ENCODE measurements at regions not wholly inside any gene's neighbourhood (a gene's known extent, or its start where the extent isn't known, plus 50 kb on each side); places are given as distances from the start of the nearest gene placed in this dataset.
"Not testable (repeated sequence)": the region's sequence is repeated elsewhere in the genome, so short reads cannot be mapped to it uniquely, and the experiment has no call there.

DNA sequence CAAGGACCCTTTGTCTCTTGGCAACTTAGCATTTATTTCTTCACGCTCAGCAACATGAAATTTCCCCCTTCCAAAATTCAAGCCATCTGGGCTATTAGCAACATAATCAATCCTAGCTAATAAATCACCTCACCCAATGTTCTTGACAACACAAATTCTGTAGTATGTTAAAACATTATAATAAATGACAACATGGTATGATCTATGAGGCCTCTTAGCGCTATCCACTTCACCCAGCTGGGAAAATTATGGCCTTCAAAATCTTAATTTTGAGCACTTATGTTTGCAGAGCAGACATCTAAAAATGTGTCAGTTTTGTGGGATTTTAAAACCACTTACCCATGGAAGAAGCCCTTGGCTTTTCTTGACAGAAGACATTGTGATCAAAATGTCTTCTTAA is 181.9 kb downstream of the HDGFL1 start:
- no peak for DNase-seq

DNA sequence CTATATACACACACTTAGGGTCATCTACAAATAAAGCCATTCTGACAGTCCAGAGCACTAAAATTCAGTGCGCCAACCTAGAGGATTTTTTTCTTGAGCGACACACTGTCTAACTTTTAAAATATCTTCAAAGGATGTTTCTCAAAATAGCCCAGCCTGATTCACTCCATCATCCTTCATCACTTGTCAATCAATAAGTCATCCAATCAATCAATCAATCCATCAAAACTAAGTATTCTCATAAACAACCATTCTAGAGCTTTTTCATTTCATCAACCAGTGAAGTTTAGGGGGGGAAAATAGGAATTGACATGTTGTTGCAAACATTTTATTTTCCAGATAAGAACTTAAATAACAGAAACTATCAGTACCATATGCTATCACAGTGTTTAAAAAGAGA is 183.2 kb downstream of the HDGFL1 start:
- DNase-seq = no peak

DNA sequence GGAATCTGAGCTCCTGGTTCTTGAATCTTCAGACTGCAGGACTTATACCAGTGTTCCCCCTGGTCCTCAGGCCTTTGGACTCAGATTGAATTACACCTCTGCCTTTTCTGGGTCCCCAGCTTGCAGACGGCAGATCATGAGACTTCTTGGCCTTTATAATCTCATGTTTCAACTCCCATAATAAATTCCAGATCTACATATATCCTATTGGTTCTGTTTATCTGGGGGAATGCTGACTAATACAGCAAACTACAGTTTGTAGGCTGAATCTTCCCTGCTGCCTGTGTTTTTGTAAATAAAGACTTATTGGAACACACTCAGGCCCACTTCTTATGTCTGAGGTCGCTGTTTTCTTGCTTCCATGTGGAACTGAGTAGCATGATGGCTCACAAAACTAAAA is 184.7 kb downstream of the HDGFL1 start:
- no peak for DNase-seq

DNA sequence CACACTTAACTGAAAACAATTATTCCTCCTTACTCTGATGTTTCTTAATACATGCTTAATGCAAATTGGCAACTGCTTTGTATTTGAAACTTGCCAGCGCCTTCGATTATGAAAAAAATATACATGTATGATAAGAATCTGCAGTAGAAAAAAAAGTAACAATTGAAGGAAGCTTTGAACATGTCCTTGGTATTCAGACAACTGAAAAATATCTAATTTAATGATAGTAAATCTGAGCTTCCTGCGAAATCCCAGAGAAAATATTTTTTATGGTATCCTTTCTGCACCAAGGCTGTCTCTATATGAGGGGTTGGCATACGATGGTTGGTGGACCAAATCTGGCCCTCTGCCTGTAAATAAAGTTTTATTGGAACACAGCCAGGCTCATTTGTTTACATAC is 186.2 kb downstream of the HDGFL1 start:
- DNase-seq = no peak

DNA sequence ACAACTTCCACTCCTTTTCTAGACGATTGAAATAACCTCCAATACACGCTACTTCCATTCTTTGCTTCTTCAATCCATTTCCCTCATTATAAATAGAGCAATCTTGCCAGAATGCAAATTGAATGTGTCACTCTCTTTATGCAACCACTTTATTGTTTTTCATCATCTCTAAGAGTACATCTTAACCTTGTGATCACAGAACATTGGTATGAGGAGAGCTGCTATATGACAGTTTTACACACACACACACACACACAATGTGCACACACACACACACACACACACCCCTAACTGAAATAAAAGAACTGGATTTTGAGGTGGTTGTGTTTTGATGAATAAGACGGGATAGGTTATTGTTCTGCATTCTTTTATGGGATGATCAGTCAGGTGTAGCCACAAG is 187.0 kb downstream of the HDGFL1 start:
- no peak for DNase-seq

DNA sequence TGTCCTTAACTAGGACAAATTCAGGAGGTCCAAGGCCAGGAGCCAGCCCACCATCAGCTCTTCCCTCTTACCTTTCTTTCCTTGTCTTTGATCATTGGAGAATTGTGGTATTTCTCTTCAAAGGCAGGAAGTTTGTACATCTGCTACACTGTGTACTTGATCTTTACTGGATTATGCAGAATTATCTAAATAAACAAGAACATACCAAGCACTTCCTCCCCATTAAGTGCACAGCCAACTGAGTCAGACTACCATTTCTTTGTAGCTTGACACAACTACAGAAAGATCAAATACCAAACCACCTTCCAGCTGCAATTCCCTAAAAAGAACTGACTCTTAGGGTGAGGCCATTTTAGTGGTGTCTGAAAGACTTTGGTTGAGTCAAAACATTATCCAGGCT is 195.1 kb downstream of the HDGFL1 start:
- DNase-seq = no peak

DNA sequence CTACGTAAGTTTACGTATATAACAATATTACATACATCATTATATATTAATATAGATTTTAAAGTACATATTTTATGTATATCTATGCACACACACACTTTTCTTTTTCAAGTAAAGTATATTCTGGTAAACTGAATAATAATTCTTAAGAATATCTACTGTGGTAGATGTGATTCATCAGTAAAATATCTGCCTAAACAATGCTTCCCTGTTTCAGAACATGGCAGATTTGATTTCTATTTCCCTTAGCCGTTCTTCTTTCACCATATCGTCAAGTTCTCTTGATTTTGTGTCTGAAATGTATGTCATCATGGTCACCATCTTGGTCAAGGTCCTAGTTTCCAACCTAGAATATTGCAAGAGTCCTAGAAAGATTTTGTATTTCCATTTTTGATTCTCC is 195.6 kb downstream of the HDGFL1 start:
- no peak for DNase-seq

DNA sequence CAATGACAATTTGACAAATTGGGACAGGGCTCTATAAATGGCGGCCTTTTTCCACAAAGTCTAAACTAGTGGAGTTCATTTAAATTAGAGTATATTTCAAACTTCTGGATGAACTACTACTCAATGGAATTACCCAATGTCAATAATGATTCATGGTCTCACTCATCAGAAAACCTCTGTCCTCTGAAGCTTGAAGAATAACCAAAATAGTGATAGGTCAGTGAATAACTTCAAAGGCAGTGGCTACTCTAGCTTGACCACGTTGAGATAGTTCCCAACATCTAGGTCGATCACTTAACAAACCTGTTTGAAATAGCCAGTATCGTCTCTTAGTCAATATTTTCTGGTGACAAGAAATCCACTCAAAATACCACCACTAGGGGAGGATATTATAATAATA is 197.6 kb downstream of the HDGFL1 start:
- no peak for DNase-seq

DNA sequence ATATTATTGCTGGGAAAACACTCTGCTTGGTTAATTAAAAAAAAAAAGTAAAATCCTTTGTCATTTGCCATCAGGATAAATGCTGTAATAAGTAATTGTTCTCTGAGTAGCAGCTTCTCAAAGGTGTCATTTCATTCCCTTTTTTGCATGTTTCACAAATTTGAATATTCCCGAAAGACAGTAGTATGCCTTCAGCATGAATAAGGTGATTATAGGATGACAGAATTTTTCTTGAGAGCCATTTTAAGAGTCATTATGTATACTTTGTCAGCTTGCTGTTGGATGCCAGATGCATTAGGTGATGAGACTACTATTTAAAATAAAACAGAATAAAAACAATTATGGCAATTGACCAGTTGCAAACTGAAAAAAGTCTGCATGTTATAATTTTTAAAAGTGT is 200.7 kb downstream of the HDGFL1 start:
- DNase-seq = no peak

DNA sequence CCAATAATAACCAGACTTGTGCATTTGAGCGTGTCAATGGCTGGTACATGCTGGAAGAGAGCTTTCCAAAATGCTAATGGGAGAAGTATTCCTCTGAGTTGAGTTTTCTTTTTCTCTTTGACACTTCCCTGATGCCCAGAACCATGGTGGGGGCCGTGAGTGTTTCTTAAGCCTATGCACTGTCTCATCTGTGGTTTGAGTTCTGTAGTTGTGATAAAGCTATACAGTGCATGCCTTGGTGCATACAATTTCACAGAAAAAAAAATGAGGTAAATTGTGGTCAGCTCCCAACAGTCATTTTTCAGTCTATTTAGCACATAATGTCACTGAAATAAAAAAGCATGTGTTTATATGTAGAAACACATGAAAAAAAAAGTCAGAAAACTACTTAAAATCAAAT is 204.8 kb downstream of the HDGFL1 start:
- DNase-seq = no peak

DNA sequence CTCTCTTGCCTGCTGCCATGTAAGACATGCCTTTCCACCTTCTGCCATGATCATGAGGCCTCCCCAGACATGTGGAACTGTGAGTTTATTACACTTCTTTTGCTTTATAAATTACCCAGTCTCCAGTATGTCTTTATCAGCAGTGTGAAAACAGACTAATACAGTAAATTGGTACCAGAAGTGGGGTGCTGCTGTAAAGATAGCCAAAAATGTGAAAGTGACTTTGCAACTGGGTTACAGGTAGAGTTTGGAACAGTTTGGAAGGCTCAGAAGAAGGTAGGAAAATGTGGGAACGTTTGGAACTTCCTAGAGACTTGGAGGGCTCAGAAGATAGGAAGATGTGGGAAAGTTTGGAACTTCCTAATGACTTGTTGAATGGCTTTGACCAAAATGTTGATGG is 209.1 kb downstream of the HDGFL1 start:
- DNase-seq = not testable (repeated sequence)

DNA sequence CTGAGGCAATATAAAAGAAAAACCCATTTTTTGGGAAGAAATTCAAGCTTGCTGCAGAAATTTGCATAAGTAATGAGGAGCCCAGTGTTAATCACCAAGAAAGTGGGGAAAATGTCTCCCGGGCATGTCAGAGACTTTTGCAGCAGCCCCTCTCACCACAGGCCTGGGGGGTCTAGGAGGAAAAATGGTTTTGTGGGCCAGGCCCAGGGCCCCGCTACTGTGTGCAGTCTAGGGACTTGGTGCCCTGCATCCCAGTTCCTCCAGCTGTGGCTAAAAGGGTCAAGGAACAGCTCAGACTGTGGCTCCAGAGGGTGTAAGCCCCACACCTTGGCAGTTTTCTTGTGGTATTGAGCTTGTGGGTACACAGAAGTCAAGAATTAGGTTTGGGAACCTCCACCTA is 209.7 kb downstream of the HDGFL1 start:
- DNase-seq = no peak

DNA sequence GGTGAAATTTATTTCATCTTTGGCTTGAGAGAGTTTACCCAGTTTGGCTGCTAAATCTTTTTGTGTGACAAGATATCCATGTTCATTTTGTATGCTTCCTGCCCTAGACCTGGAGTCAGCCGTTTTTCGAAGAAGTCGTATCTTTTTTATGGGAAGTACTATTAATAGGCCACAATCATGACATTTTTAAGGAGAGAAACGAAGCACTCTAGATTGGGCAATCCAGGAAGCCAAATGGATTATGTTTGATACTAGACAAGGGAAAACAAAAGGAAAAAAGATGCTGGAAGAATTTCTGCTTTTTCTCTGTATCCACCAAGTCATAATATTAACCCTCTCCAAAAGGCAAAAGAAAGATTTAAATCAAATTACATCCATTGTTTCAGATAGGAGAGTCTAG is 214.6 kb downstream of the HDGFL1 start:
- no peak for DNase-seq

DNA sequence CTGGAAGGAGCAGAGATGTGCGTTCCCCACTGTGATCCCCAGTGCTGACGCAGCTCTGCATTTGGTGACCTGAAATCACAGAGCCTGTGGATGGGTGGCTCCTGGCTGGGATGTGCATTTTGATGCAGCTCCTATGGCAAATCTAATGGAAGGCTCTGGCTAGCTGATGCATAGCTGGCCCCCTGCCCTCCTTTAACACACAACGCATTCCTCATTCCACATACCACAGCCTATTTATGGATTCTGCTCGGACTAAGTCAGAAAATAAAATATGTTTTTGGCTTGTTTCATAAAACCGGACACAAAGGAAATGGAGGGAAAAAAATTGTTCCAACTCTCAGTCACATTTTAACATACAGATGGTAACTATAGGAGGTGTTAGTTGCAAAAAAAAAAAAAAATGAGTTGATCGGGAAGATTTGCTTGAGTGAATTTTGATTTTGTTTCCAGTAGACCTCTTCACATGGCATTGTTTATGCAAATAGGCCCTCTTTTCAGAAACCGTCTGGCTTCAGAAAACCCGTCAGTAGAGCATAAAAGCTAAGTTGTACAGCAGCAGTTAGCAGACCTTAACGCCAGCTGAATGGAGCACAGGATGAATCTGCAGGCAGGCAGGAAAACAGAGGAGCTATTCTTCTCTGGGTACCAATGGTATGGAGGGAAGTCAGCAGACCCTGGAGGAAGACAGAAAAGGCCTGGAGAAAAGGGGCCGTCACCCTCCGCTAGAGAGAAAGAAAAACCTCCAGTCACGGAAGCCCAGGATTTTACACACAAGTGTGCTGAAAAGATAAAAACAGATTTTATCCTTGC is 215.4 kb downstream of the HDGFL1 start:
- DNase-seq = no peak

DNA sequence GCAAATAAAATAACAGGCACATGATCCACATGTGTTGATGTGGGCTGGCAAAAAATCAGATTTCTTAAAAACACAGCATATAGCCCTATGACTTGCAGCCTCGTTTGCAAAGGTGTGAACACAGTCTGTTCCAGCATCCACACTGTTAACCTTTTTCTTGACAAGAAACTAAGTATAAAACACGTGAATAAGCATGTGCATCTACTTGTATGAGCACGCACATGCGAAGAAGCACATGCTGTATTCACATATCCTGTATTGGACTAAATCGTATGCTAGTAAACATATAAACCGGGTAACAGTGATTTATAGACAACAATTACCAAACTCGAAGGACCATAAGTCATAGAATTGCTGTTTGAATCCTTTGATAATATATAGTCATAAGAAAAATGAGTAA is 218.7 kb downstream of the HDGFL1 start:
- DNase-seq = no peak

DNA sequence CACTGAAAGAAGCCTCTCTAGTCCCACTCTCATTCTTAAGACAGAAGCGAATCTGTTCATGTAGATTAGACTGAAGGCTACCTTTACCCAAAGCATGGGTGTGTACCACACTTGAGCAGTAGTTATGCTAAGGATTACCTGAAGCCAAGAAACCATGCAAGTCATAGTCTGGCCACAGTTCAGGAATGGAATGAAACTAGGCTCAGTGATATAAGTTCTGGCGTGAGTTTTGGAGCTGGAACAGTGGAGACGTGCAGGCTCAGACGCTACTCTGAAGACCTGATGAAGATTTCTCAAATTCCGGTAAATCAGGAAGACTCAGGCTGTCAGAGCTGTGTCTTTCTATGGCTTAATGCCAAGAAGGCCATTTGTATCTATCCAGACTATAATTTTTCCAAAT is 219.9 kb downstream of the HDGFL1 start:
- DNase-seq = no peak

DNA sequence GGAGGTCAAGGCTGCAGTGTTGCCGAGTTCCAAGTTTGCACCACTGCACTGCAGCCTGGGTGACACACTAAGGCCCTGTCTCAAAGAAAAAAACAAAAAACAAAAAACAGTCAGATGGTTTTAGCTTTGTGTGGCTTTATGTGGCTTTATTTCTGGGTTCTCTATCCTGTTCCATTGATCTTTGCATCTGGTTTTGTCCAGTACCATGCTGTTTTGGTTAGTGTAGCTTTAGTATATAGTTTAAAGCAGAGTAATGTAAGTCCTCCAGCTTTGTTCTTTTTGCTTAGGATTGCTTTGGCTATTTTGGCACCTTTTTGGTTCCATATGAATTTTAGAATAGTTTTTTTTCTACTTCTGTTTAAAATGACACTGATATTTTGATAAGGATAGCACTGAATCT is 225.5 kb downstream of the HDGFL1 start:
- DNase-seq = no peak

DNA sequence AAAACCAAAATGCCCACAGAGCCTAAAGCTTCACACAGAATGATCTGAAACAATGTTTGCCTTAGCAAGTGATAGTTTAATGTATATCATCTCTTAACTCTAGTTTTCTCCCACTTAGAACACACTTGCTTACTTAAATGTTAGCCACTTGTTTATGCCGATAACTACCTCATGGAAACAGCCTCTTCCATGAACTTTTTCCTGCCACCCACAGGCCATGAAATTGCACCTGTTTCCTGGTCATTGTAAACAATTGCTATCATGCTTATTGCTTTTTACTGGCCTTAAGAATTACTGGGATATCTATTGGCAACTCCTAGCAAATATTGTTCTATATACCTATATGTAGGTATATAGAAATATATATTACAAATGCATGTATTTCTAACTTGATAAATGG is 231.1 kb downstream of the HDGFL1 start:
- DNase-seq = no peak

DNA sequence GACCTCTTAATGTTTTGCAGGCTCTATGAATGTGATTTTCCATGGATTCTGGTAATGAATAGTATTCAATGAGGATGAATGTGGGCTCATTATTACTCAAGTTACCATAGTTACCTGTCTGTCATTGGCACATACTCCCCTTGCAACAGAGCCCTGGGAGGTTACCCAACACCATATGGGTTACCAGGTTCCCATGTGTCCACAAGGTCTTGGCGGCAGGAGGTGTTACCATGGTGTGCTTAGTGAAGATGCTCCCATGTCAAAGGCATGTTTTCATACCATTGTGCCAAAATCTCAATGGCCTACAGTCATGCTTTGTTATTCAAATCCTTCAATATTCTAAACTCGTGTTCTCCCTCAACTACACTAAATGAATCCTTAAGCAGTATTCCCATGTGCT is 232.5 kb downstream of the HDGFL1 start:
- no peak for DNase-seq

DNA sequence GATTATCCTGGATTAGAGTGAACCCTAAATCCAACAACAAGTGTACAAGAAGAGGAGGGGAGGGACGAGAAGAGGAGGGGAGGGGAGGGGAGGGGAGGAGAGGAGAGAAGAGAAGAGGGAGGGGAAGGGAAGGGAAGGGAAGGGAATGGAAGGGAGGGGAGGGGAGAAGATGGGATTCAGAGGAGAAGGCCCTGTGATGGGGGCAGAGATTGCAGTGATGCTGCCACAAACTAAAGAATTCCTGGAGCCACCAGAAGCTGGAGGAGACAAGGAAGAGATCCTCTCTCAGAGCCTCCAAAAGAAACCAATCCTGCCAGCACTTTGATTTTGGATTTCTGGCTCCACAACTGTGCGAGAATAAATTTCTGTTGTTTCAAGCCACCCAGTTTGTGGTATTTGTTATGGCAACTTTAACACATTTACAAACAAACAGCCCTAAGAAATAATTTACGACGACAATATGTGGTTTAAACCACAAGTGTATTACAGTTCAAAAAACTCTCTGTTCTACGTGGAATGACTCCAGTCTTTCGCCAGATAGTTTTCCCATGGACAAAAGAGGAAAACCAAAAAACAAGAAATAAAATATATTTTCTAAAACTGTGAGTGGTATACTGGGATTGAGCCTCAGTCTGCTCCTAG is 235.4 kb downstream of the HDGFL1 start:
- no peak for DNase-seq

DNA sequence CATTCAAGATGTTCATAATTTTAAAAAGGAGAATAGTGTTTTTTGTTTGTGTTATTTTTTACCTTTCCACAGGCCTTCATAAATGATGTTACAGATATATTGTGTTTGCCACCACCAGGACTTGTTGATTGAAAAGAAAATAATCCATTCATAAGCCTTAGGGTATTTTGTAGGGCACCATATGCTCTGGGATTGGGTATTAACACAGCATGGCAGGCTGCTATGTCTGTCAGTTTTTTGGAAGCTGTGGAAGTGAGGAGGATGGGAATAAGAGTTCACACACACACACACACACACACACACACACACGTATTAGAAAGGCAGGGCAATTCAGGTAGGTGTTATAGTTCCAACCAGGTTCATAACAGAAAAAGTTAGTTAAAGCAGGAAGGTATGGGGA is 237.9 kb downstream of the HDGFL1 start:
- DNase-seq = no peak

DNA sequence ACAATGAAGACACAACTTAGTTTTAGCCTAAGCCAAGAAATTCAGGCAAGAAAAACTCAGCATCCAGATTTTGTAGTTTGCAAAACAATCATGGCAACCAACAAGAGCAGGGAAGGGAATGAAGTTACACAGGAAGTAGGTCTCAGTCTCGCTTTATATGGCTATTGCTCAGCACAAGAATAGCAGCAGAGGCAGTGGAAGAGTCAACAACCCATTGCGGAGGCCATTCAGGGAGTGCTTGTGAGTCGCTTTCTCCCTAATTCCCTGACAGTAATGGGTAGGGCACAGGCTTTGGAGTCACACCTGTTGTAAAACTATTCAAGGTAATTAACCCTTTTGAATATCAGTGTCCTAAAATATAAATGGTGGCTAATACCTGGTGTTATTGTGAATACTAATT is 238.5 kb downstream of the HDGFL1 start:
- DNase-seq = no peak

DNA sequence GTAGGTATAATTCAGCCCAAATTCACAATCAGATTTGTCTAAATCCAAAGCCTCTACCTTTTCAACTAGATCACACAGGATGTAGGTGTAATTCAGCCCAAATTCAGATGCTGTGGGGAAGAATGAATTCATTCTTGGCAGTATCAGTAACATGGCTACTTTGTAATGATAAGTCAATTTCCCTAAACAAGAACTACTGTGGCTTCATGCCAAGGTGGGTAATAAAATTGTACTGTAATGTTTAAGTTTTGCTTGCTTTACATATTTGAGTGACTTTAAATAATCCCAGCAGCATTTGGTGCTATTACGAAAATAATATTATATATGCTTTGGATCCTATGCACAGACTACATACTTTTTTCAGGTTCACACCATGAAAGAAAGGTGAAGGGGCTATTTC is 239.1 kb downstream of the HDGFL1 start:
- DNase-seq = no peak

DNA sequence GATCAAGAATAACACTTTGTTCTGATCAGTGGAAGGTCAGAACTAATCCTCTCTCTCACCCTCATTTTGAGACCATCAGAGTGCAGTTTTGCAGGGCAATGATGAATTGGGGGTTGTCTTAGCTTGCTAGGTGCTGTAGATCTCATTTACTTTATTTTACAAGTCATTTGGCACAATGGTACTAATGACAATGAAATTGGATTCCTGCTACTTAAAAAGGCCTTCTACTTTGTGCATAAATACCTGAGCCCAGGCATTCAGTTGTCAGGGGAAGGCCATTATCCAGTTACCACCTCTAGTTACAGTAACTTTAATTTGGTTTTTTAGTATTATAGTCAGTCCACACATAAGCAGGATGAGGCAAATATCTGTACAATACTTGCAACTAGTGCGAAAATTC is 240.0 kb downstream of the HDGFL1 start:
- no peak for DNase-seq

DNA sequence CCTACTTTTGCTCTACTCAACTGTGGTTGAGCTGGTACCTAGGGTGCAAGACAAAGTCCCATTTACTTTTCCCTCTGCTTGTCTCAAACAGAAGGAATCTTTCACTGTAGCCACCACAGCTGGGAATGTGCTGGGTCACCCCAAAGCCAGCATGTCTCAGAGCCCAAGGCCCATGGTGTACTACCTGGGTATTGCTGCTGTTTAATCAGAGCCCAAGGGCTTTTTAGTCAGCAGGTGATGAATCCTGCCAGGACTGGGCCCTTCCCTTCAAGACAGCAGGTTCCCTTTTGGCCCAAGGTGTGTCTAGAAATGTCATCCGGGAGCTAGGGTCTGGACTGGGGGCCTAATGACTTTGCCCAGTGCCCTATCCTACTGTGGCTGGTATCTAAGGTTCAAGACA is 249.8 kb downstream of the HDGFL1 start:
- no peak for DNase-seq

Data from suppressor macrophage treated with lipopolysaccharide for 4 hours (primary cell).